ENCODE measurements at regions not wholly inside any gene's neighbourhood (a gene's known extent, or its start where the extent isn't known, plus 50 kb on each side); places are given as distances from the start of the nearest gene placed in this dataset.

GRCh38 chr4:110675426-110675825, 52.5 kb upstream of the PITX2 start:
- TF ChIP-seq, protein P1, sequence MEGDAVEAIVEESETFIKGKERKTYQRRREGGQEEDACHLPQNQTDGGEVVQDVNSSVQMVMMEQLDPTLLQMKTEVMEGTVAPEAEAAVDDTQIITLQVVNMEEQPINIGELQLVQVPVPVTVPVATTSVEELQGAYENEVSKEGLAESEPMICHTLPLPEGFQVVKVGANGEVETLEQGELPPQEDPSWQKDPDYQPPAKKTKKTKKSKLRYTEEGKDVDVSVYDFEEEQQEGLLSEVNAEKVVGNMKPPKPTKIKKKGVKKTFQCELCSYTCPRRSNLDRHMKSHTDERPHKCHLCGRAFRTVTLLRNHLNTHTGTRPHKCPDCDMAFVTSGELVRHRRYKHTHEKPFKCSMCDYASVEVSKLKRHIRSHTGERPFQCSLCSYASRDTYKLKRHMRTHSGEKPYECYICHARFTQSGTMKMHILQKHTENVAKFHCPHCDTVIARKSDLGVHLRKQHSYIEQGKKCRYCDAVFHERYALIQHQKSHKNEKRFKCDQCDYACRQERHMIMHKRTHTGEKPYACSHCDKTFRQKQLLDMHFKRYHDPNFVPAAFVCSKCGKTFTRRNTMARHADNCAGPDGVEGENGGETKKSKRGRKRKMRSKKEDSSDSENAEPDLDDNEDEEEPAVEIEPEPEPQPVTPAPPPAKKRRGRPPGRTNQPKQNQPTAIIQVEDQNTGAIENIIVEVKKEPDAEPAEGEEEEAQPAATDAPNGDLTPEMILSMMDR (conservative IDR thresholded peaks at IDR 0.05) = no peak
- no peak for DNase-seq (ENCODE audit: extremely low spot score, unreplicated experiment)
- H3K4me1 Mint-ChIP-seq (ENCODE audit: unreplicated experiment) = peaks cover 7% of the 10 kb centered on the region
- peaks cover 20% of the 10 kb centered on the region for H3K27me3 Mint-ChIP-seq
- no peak overlapping the region for H3K27ac Mint-ChIP-seq
- no peaks in the 10 kb centered on the region for H3K36me3 Mint-ChIP-seq
- H3K4me3 Mint-ChIP-seq = no peak overlapping the region
- H3K9me3 Mint-ChIP-seq = no peaks in the 10 kb centered on the region

DNA sequence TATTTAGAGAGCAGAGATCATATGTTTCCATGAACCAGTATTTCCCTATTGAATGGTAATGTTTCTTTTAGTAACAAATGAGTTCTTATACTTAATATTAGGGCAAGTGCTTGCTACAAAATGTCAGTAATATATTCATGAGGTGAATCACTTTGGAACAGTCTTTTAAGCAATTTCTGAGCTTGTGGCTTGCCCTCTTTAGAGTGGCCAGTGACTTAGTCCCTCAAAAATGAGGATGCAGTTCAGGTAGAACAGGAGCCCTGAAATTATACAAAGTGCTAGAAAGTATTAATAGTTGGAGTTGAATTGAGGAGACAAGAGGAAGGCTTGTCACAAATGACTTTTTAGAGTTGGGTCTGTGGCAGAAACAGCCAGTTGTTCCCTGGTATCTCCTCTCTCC, 53.4 kb upstream of the PITX2 start:
- DNase-seq (ENCODE audit: extremely low spot score, unreplicated experiment) = no peak
- TF ChIP-seq, protein P1 (conservative IDR thresholded peaks at IDR 0.05) = no peak
- no peaks in the 10 kb centered on the region for H3K9me3 Mint-ChIP-seq
- no peak overlapping the region for H3K4me3 Mint-ChIP-seq
- peaks cover 21% of the 10 kb centered on the region for H3K27me3 Mint-ChIP-seq
- H3K27ac Mint-ChIP-seq = no peak overlapping the region
- H3K4me1 Mint-ChIP-seq (ENCODE audit: unreplicated experiment) = peaks cover 8% of the 10 kb centered on the region
- no peaks in the 10 kb centered on the region for H3K36me3 Mint-ChIP-seq

- Mint-ChIP-seq H3K27me3 (peaks cover 21% of the 10 kb centered on the region), H3K36me3 (no peaks in the 10 kb centered on the region), H3K4me3 (no peak overlapping the region), H3K27ac (no peak overlapping the region), H3K9me3 (no peaks in the 10 kb centered on the region), H3K4me1 (ENCODE audit: unreplicated experiment) (peaks cover 8% of the 10 kb centered on the region)
- no peak for DNase-seq (ENCODE audit: extremely low spot score, unreplicated experiment)
- TF ChIP-seq, protein P1 (conservative IDR thresholded peaks at IDR 0.05) = no peak
Measured at GRCh38 chr4:110678517-110679227, 55.8 kb upstream of the PITX2 start.

DNA sequence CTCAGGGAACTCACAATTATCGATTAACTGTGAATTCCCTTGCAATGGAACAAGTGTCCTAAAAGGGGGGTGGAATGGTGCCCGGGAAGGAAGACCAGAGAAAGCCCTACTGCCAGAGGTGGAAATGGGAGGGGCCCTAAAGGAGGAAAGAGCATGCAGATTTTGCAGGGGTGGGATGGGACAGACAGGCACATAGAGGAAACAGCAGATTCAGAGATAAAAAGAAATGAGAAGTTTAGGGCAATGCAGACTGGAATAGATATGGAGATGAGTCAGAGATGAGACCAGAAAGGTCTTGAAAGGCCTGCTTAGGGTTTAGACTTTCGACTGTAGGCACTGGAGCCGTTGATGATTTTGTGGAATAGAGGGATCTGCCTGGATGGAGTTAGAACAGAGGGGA, 57.4 kb upstream of the PITX2 start:
- TF ChIP-seq, protein P1 (conservative IDR thresholded peaks at IDR 0.05) = no peak
- Mint-ChIP-seq H3K4me3 (no peak overlapping the region), H3K36me3 (no peaks in the 10 kb centered on the region), H3K9me3 (no peaks in the 10 kb centered on the region), H3K27ac (no peak overlapping the region), H3K4me1 (ENCODE audit: unreplicated experiment) (peaks cover 8% of the 10 kb centered on the region), H3K27me3 (peaks cover 21% of the 10 kb centered on the region)
- DNase-seq (ENCODE audit: extremely low spot score, unreplicated experiment) = no peak

DNA sequence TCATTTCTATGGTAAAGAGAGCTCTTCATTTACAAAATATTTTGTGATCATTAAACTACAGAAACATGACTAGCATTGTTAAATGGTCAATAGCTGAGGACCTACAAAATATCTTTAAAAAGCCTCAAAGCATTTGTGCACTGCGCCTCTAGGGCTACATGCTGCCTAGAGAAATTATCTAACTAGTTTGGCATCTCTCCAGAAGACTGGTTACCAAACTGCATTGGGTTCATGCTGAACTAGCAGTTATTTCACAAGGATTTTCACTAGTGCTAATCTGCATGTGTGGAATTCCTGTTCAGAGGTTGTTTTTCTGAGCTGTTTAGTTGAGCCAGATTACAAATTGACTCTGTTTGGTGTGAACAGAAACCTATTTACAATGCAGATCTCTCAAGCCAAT, 58.5 kb upstream of the PITX2 start:
- Mint-ChIP-seq H3K4me3 (no peak overlapping the region), H3K27ac (no peak overlapping the region), H3K36me3 (no peaks in the 10 kb centered on the region), H3K4me1 (ENCODE audit: unreplicated experiment) (peaks cover 8% of the 10 kb centered on the region), H3K27me3 (peaks cover 21% of the 10 kb centered on the region), H3K9me3 (no peaks in the 10 kb centered on the region)
- TF ChIP-seq, protein P1 (conservative IDR thresholded peaks at IDR 0.05) = no peak
- DNase-seq (ENCODE audit: extremely low spot score, unreplicated experiment) = no peak

Data from type B pancreatic cell (in vitro differentiated cells).